ENCODE measurements at regions not wholly inside any gene's neighbourhood (a gene's known extent, or its start where the extent isn't known, plus 50 kb on each side); places are given as distances from the start of the nearest gene placed in this dataset.

- H3K27ac Mint-ChIP-seq: no peak overlapping the region
- peaks cover 8 to 13% of the 10 kb centered on the region in 2 donors for H3K9me3 Mint-ChIP-seq
- ATAC-seq (no peak), DNase-seq (no peak)
- H3K4me3 Mint-ChIP-seq: no peak overlapping the region
- H3K36me3 Mint-ChIP-seq: no peaks in the 10 kb centered on the region
- no peak for TF ChIP-seq CTCF (IDR thresholded peaks at IDR 0.05)
- intact Hi-C loops (cut with micrococcal nuclease): no loop called here
- Histone ChIP-seq H3K4me1 (ENCODE audit: control insufficient read depth, insufficient read depth, low read length) (no peaks in the 10 kb centered on the region), H3K9me3 (ENCODE audit: control insufficient read depth, insufficient read depth, low read length) (peaks cover 3% of the 10 kb centered on the region), H3K36me3 (ENCODE audit: control insufficient read depth, insufficient read depth, low read length) (no peaks in the 10 kb centered on the region), H3K27me3 (ENCODE audit: control insufficient read depth, insufficient read depth, low read length) (no peaks in the 10 kb centered on the region), H3K27ac (ENCODE audit: low read length) (no peak overlapping the region), H3K4me3 (ENCODE audit: low read length) (no peak overlapping the region)
- no peaks in the 10 kb centered on the region for H3K4me1 Mint-ChIP-seq
- WGBS (ENCODE audit: insufficient coverage): 92% methylated on average over 11 of the region's 11 CpGs
- no peaks in the 10 kb centered on the region for H3K27me3 Mint-ChIP-seq (ENCODE audit: low read depth in 2 of 2)
Measured at GRCh38 chr5:167248257-167248656, 1043.2 kb upstream of the WWC1 start.

- H3K4me1 Mint-ChIP-seq: no peaks in the 10 kb centered on the region
- no peaks in the 10 kb centered on the region for H3K36me3 Mint-ChIP-seq
- H3K27ac ChIP-seq (ENCODE audit: low read length): no peak overlapping the region
- no peak overlapping the region for H3K27ac Mint-ChIP-seq
- intact Hi-C loops (cut with micrococcal nuclease): no loop called here
- ATAC-seq: no peak
- H3K9me3 Mint-ChIP-seq: peaks cover 3 to 14% of the 10 kb centered on the region in 2 donors
- H3K36me3 ChIP-seq (ENCODE audit: control insufficient read depth, insufficient read depth, low read length): no peaks in the 10 kb centered on the region
- peaks cover 3% of the 10 kb centered on the region for H3K9me3 ChIP-seq (ENCODE audit: control insufficient read depth, insufficient read depth, low read length)
- no peak overlapping the region for H3K4me3 Mint-ChIP-seq
- no peaks in the 10 kb centered on the region for H3K4me1 ChIP-seq (ENCODE audit: control insufficient read depth, insufficient read depth, low read length)
- H3K4me3 ChIP-seq (ENCODE audit: low read length): no peak overlapping the region
- no peak for DNase-seq
- WGBS (ENCODE audit: insufficient coverage): 77% methylated on average over 4 of the region's 4 CpGs
- H3K27me3 Mint-ChIP-seq (ENCODE audit: low read depth in 2 of 2): no peaks in the 10 kb centered on the region
- no peak for TF ChIP-seq CTCF (IDR thresholded peaks at IDR 0.05)
- H3K27me3 ChIP-seq (ENCODE audit: control insufficient read depth, insufficient read depth, low read length): no peaks in the 10 kb centered on the region
Measured at GRCh38 chr5:167250996-167251395, 1040.4 kb upstream of the WWC1 start.

GRCh38 chr5:167254132-167254531 lies 1037.3 kb upstream of the WWC1 start:
- Histone ChIP-seq H3K4me1 (ENCODE audit: control insufficient read depth, insufficient read depth, low read length) (no peaks in the 10 kb centered on the region), H3K4me3 (ENCODE audit: low read length) (no peak overlapping the region), H3K27ac (ENCODE audit: low read length) (no peak overlapping the region), H3K36me3 (ENCODE audit: control insufficient read depth, insufficient read depth, low read length) (no peaks in the 10 kb centered on the region), H3K9me3 (ENCODE audit: control insufficient read depth, insufficient read depth, low read length) (no peaks in the 10 kb centered on the region), H3K27me3 (ENCODE audit: control insufficient read depth, insufficient read depth, low read length) (no peaks in the 10 kb centered on the region)
- Mint-ChIP-seq H3K4me1 (no peaks in the 10 kb centered on the region), H3K27me3 (ENCODE audit: low read depth in 2 of 2) (no peaks in the 10 kb centered on the region), H3K4me3 (no peak overlapping the region), H3K27ac (no peak overlapping the region), H3K9me3 (peaks cover 3 to 22% of the 10 kb centered on the region in 2 donors), H3K36me3 (no peaks in the 10 kb centered on the region)
- DNase-seq (no peak), ATAC-seq (no peak)
- intact Hi-C loops (cut with micrococcal nuclease): no loop called here
- 90% methylated on average over 1 of the region's 3 CpGs for WGBS (ENCODE audit: insufficient coverage)
- no peak for TF ChIP-seq CTCF (IDR thresholded peaks at IDR 0.05)

- intact Hi-C loops (cut with micrococcal nuclease): no loop called here
- Mint-ChIP-seq H3K4me1 (no peaks in the 10 kb centered on the region), H3K27ac (no peak overlapping the region), H3K9me3 (peaks cover under 1 to 17% of the 10 kb centered on the region in 2 donors), H3K36me3 (no peaks in the 10 kb centered on the region), H3K27me3 (ENCODE audit: low read depth in 2 of 2) (no peaks in the 10 kb centered on the region), H3K4me3 (no peak overlapping the region)
- H3K9me3 ChIP-seq (ENCODE audit: control insufficient read depth, insufficient read depth, low read length): no peaks in the 10 kb centered on the region
- no peaks in the 10 kb centered on the region for H3K36me3 ChIP-seq (ENCODE audit: control insufficient read depth, insufficient read depth, low read length)
- no peak overlapping the region for H3K27ac ChIP-seq (ENCODE audit: low read length)
- no peak overlapping the region for H3K4me3 ChIP-seq (ENCODE audit: low read length)
- no peak for TF ChIP-seq CTCF (IDR thresholded peaks at IDR 0.05)
- WGBS (ENCODE audit: insufficient coverage): 91% methylated on average over 2 of the region's 2 CpGs
- no peaks in the 10 kb centered on the region for H3K27me3 ChIP-seq (ENCODE audit: control insufficient read depth, insufficient read depth, low read length)
- DNase-seq: no peak
- no peaks in the 10 kb centered on the region for H3K4me1 ChIP-seq (ENCODE audit: control insufficient read depth, insufficient read depth, low read length)
- no peak for ATAC-seq
Measured at GRCh38 chr5:167255926-167256325, 1035.5 kb upstream of the WWC1 start.

Data from natural killer cell (primary cell).